ELR (cell line): ENCODE measurements at regions not wholly inside any gene's neighbourhood (a gene's known extent, or its start where the extent isn't known, plus 50 kb on each side); places are given as distances from the start of the nearest gene placed in this dataset.

Experiments
- DNase-seq: peaks from one replicate; pipeline ENCODE4 v3.0.0-alpha.2; 2015; ENCODE audit warnings: low read depth

DNA sequence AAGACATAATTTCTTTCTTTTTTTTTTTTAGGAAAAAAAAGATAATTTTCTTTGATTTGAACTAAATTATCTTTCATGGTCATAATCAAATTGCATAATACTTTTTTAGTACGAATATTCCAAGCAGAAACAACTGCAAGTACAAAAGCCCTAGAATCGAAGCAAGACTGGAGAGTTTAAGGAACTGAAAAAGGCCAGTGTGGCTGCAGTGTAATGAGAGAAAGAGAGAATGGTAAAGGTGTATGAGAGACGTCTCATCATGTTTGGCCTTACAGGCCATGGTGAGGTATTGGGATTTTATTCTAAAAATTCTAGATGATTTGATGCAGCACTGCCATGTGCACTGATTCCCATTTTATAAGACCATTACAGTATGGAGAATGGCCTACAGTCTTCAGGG, 180.9 kb downstream of the SUCNR1 start:
- no peak for DNase-seq

DNA sequence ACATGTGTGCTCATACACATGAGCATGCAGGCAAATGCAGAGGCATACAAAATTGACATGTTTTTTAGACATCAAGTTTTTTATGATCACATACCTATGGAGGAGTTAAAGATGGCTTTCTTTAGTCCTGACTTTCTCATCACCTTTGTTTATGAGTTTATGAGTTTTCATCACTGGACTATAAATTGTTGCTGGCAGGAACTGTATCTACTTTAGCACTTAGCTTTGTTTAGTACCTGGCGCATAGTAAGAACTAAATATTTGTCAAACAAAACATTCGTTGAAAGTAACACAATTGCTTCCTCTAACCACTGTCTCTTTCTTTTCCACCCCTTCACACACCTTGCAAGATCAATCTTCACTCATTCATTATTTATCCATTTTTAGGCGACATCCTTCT, 182.6 kb downstream of the SUCNR1 start:
- no peak for DNase-seq

GRCh38 chr3:152056481-152056880, 183.0 kb downstream of the SUCNR1 start:
- no peak for DNase-seq

DNA sequence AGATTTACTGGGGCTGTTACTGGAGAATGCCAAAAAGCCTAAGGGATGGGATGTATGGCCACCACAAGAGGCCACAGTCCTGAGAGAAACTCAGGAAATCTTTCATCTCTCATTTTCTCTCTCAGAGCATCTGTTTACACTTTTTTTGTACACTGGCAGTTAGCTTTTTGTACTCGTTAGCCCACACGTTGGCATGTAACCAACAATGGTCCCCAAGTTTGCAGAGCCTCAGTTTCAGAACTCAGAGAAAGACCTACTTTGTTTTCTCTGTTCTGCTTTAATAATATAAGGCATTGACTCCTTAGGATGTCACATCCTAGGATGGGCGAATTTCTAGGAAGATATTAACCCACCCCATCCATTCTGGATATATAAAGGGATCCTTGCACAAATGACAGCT, 183.5 kb downstream of the SUCNR1 start:
- no peak for DNase-seq

DNA sequence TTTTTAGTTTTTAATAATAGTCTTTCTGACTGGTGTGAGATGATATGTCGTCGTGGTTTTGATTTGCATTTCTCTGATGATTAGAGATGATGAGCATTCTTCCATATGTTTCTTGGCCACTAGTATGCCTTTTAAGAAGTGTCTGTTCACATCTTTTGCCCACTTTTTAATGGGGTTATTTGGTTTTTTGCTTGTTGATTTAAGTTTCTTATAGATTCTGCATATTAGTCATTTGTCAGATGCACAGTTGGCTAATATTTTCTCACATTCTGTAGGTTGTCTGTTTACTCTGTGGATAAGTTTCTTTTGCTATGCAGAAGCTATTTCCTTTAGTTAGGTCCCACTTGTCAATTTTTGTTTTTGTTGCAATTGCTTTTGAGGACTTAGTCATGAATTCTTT, 185.4 kb downstream of the SUCNR1 start:
- no peak for DNase-seq

- DNase-seq = no peak
Observed at GRCh38 chr3:152060701-152061100, 187.3 kb downstream of the SUCNR1 start.

GRCh38 chr3:152061296-152061695, 187.9 kb downstream of the SUCNR1 start:
- no peak for DNase-seq

DNA sequence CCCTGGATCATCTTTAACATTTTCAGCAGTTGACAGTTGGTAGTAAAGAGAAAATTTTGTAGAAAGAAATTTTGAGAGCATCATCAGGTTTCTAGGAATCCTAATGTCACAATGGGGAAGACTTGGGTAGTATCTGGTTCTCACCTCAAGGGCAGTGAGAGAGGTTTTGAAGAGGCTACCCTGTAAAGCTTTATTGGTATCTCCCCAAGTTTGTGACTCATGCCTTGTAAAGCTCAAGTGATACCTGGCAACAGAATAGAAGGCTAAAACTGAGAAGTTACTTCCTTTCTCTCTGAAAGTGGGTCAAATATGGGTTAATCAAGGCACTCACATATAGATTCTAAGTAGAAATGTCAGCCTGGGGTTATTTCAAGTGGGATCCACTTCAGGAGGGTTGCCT, 196.4 kb downstream of the SUCNR1 start:
- peak; percentile 44 for DNase-seq

- DNase-seq = no peak
Observed at GRCh38 chr3:152071315-152071714, 197.4 kb upstream of the MBNL1 start.

DNA sequence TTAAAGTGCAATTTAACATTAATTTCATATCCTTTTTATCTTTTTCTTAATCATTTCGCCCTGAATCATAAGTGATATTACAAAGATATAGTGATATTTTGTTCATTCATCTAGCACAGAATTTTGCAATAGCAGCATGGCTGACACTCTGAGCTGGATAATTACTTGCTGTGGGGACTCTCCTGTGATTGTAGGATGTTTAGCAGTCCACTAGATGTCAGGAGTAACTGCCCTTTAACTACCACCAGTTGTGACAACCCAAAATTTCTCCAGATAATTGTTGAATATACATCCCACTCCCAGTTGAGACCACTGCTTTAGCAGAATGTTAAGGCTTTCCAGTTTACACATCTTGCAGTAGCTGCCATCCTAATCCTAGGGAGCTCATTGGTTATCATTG, 196.8 kb upstream of the MBNL1 start:
- peak; percentile 69 for DNase-seq

GRCh38 chr3:152073267-152073666, 195.5 kb upstream of the MBNL1 start:
- peak; percentile 40 for DNase-seq

- DNase-seq = peak; percentile 6
Observed at GRCh38 chr3:152076148-152076547, 192.6 kb upstream of the MBNL1 start.

DNA sequence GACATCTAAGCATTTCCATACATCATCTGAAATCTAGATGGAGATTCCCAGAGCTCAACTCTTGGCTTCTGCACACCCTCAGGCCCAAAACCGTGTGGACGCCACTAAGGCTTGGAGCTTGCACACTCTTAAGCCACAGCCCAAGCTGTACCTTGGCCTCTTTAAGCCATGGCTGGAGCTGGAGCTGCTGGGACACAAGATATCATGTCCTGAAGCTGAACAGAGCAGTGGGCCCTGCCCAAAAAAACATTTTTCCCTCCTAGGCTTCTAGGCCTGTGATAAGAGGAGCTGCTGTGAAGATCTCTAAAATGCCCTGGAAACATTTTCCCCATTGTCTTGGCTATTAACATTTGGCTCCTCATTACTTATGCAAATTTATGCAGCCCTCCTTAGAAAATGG, 188.7 kb upstream of the MBNL1 start:
- DNase-seq = no peak

GRCh38 chr3:152083135-152083534, 185.6 kb upstream of the MBNL1 start:
- DNase-seq = no peak

GRCh38 chr3:152084441-152085158, 184.1 kb upstream of the MBNL1 start:
- DNase-seq = no peak

- DNase-seq = no peak
Observed at GRCh38 chr3:152087153-152087552, 181.6 kb upstream of the MBNL1 start.

DNA sequence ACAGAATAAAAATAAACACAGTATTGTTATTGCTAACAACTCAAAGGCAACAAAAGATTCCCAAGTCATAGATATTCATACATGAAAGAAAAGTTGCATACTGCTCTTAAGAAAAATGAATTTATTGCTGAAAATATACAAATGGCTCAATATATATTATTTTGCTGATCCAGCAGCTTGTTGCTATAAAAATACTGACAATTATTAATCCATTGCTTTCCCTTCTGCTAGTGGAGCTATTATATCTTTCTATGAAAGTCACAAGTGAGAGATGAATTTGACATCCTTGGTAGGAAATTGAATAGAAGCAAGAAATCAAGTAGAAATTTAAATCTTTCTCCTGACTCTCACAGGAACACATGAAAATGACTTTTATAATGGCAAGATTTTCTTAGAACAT, 179.2 kb upstream of the MBNL1 start:
- DNase-seq = no peak

GRCh38 chr3:152091725-152092124, 177.0 kb upstream of the MBNL1 start:
- no peak for DNase-seq

- DNase-seq = no peak
Observed at GRCh38 chr3:152093901-152094300, 174.8 kb upstream of the MBNL1 start.

- DNase-seq = no peak
Observed at GRCh38 chr3:152094406-152094805, 174.3 kb upstream of the MBNL1 start.

DNA sequence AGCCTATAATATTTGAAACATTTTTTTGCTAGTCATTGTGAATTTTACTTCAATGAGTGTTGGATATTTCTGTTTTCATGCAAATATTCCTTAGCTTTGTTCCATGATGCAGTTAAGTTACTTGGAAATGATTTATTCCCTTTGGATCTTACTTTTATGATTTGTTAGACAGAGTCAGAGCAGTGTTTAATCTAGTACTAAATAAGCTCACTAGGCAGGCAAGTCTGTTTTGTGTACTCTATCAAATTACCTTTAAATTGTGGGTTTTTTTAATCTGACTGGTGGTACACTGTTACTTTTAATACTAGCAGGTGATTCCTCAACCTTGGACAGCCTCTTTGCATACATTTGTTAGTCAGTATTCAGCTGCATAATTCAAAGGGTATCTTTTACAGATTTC, 173.3 kb upstream of the MBNL1 start:
- no peak for DNase-seq

DNA sequence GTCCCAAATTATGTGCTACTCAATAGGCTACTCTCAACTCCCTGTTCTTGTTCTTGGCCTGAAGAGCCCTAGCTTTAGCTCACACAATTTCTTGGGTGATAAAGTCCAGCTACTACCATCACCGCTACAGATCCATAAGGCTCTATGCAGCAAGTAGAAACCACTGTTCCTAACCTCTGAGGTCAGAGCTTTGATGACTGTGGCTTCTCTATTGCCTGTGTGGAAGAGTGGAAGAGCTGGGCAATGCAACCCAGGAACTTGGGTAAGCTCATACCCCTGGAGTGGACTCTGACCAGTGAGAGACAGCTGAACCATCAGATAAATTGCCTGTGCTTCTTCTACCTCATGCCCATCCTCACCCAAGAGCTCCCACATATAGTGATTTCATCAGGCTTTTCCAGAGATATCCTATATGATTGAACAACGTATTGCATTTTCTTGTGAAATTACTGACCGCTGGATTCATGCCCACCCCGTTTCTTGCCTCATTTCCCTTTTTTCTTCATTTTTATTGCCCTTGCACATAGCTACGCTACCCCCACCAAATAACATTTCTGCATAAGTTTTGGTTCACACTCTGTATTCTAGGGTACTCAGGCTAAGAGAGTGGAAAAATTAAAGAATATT, 172.3 kb upstream of the MBNL1 start:
- DNase-seq = no peak

- DNase-seq = no peak
Observed at GRCh38 chr3:152097120-152097519, 171.6 kb upstream of the MBNL1 start.

GRCh38 chr3:152097770-152098169, 171.0 kb upstream of the MBNL1 start:
- DNase-seq = no peak
